ENCODE measurements at regions not wholly inside any gene's neighbourhood (a gene's known extent, or its start where the extent isn't known, plus 50 kb on each side); places are given as distances from the start of the nearest gene placed in this dataset.

- no peak for DNase-seq
Measured at GRCh38 chr9:94159069-94159939, 75.0 kb downstream of the PTPDC1 start.

GRCh38 chr9:94160594-94161501 lies 76.6 kb downstream of the PTPDC1 start:
- no peak for DNase-seq

DNA sequence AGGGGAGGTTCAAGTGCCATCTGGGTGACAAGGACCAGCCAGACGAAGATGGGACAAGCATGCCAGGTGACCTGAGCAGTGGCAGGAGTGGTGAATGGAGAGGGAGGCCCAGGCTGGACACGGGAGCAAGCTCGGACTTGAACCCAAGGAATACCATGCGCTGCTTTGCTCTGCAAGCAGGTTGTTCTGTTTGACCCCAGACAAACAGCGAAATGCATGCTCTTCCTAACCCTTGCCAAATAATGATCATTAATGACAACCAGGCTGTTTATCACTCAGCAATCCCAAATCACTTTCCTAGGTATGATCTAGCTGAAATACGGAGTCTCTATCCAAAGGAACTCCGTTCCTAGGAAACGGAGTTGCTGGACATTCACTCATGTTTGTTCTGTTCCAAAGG lies 77.4 kb downstream of the PTPDC1 start:
- no peak for DNase-seq

DNA sequence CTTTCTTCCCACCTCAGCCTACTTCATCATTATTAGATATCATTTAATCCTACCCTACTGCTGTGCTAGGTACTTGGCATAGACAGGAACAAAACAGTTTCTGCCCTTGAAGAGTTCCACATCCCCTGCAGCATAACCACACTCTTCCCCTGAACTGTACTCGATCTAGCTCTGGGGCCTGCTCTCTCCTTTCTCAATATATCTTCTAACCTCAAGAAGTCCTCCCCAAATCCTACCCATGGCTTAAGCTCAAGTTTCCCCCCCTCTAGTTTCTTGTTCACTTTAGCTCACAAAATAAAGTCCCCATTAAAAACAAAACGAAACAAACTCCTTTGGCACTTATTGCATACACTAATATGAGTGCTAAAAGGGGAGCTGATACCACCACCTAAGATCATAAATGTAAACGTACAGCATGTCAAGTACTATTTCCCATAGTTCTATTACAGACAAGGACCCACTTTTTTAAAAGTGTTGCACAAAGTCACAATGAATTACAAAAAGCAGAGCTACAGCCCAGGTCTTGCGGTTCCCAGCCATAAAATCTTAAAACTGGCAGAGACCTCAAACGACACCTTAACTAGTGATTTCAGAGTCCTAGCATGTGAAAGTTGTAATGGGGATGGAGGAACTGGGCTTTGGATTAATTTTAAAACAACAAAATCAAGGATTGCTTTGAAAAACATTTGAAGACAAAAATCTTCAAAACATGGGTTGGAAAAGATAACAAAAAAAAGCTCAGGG lies 80.7 kb downstream of the PTPDC1 start:
- DNase-seq = no peak

GRCh38 chr9:94165592-94166235 lies 81.5 kb downstream of the PTPDC1 start:
- DNase-seq = peak; percentile 92 to 99 (median 99)

- DNase-seq = peak; percentile 96 to 100 (median 99)
Measured at GRCh38 chr9:94166236-94166975, 82.1 kb downstream of the PTPDC1 start.

GRCh38 chr9:94166976-94167346 lies 82.7 kb downstream of the PTPDC1 start:
- DNase-seq = no peak

GRCh38 chr9:94167376-94167890 lies 83.2 kb downstream of the PTPDC1 start:
- DNase-seq = no peak

GRCh38 chr9:94168203-94169000 lies 84.1 kb downstream of the PTPDC1 start:
- peak in 1 of 3 experiments; percentile 22 for DNase-seq

DNA sequence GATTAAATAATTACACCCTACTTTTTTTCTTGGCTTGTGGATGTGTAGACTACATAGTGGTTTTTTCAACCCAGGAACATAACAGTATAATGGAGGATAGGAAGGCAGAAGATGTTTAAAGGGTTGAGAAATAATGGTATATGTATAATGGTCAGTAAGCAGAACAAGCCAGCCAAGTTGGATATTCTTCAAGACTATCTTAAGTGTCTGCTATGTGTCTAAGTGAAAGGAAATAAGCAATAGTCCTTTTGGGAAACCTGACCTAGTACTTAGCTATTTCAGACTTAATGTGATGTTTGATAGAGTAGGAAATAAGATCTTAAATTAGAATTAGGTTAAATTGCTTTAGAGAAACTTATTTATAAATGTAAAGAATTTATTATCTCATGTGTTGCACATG lies 85.7 kb downstream of the PTPDC1 start:
- DNase-seq = no peak

GRCh38 chr9:94173632-94174031 lies 85.5 kb upstream of the ZNF169 start:
- DNase-seq = no peak

DNA sequence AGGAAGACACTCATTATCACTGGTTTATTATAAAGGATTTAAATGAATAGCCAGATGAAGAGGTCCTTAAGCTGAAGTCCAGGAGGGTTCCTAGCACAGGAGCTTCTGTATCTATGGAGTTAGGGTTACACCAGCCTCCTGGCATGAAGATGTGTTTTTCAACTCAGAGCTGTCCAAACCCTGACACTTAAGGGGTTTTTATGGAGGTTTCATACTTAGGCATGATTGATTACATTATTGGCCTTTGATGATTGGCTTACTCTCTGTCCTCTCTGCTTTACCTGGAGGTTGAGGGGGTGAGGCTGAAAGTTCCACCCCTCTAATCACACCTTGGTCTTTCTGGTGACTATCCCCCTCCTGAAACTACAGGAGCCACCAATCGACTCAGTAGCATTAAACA lies 84.9 kb upstream of the ZNF169 start:
- DNase-seq = peak in 1 of 3 experiments; percentile 25

DNA sequence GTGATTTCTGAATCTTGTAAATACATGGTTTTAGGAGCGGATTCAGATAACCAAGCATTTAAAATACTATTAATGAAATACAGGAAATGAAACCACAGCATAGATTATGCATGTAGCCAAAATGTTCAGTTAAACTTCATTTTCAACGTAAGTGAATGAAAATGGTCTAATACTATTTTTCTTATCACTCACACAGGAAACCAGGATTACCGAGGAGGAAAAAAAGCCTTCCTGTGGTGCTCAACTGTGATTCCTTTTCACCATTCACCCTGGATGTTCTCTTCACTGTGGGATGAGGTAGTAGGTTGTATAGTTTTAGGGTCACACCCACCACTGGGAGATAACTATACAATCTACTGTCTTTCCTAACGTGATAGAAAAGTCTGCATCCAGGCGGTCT lies 83.4 kb upstream of the ZNF169 start:
- DNase-seq = no peak

DNA sequence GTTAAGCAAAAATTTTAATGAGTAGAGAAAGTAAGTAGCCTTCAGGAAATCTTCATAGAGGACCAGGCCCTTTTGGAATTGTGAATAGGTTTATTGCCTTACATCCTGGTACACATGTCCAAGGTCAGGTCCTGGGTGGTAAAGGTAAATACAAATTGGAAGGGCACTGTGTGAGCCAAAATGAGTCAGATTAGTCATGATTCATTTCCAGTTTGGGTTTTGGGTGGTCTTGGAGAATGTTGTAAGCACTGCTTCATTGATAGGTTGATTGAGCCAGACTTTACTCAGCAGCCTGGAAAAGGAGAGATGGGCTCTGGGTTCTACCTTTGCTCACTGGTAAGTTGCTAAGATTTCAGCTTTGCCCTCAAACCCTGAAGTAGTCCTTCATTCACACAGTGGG lies 82.5 kb upstream of the ZNF169 start:
- DNase-seq = no peak

DNA sequence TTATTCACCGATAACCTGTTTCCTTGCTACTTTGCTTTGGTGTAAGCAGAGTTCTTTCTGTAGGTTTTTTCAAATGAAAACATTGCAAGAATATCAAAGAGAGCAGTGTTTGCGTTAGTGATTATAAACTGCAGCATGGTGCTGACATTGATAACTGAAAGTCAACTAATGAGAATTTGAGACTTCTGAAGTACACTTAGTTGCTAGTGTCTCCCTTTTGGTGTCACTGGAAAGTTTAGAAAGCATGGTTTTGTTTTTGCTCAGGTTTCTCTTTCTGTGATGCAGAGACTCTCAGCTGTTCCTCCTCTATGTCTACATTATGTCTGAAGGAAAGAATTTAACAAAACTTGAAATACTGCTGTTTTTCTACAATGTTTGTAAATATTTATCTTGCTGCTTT lies 80.2 kb upstream of the ZNF169 start:
- no peak for DNase-seq

DNA sequence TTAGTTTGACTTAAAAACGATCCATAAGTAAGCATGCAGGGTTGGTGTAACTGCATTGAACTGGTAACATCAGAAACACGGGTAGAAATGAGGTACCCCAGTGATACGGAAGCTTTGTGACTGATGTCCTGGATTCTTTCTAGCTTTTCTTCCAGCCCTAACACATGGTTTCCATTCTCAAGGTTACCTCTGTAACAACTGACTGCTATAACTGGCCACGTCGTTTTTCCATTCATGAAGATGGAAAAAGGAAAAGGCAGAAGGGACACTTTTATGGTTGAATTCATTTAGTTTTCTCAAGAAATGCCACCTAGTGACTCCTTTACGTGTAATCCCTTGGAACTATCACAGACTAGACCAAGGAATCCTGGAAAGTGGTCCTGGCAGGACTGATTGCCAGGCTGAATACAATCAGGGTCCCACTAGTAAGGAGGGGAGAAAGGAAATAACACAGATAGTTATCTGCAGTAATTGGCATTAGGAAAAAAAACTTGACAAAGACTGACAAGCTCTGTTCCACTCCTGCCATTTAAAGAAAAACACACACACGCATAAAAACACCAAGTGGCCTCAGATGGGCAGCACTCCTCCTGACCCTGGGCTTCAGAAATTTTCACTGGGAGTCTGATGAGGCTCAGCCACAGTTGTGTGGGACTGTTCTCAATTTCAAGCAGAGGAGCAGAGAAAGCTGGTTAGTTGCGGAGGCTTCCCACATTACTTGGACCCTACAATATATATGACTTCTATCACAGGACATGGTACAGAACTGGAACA lies 77.5 kb upstream of the ZNF169 start:
- DNase-seq = no peak

DNA sequence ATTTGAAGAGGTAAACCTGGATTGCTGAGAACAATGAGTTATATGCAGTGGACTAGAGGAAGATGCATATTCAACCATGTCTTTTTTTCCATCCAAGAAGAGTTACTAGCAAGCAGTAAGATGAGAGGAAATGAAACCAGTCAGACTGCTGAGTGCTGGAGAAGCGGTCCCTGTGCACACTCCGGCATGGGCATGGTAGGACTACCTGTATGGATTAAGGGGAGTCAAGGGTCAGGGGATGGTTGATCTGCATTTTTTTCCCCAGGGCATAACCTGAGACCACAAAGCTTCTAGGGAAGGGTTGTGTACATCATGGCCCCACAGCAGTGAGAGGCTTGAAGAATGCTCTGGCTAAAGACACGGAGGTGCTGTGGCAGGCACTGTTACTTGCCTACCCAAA lies 76.6 kb upstream of the ZNF169 start:
- DNase-seq = no peak

GRCh38 chr9:94183240-94183999 lies 75.7 kb upstream of the ZNF169 start:
- no peak for DNase-seq

- DNase-seq = no peak
Measured at GRCh38 chr9:94188246-94188645, 70.9 kb upstream of the ZNF169 start.

Data from NCI-H1417 (cell line).